OCI-LY7 (cell line): ENCODE measurements at regions not wholly inside any gene's neighbourhood (a gene's known extent, or its start where the extent isn't known, plus 50 kb on each side); places are given as distances from the start of the nearest gene placed in this dataset.

Experiments used
- CTCF ChIP-seq: fragments of 200-600 bp; sonication (generic); conservative IDR thresholded peaks from 2 replicates; pipeline ENCODE4 v1.5.1; 2014; ENCODE audit warnings: mild to moderate bottlenecking, antibody characterized with exemption, low read length, moderate library complexity, mixed read lengths
- EZH2phosphoT487 ChIP-seq: fragments of 200-600 bp; sonication (generic); IDR thresholded peaks from 2 replicates; pipeline ENCODE4 v1.6.1; 2018; ENCODE audit warnings: low read depth, borderline replicate concordance, mild to moderate bottlenecking, mixed run types, antibody characterized with exemption, low read length, moderate library complexity, mixed read lengths

GRCh38 chr4:181294421-181294820, 948.8 kb upstream of the TENM3 start:
- TF ChIP-seq CTCF (no peak), EZH2phosphoT487 (no peak)
